HEK293 (cell line): ENCODE measurements at regions not wholly inside any gene's neighbourhood (a gene's known extent, or its start where the extent isn't known, plus 50 kb on each side); places are given as distances from the start of the nearest gene placed in this dataset.

ENCODE experiments used
- CTCF ChIA-PET: fragments of 350-600 bp; formaldehyde crosslinking; extraction: SDS; loops from one replicate; lab custom pipeline; 2021; ENCODE audit warnings: antibody characterized with exemption; lab: Yijun Ruan, JAX
- POLR2A ChIA-PET: fragments of 300-600 bp; formaldehyde crosslinking; extraction: SDS; loops from one replicate; lab custom pipeline; 2020; ENCODE audit warnings: antibody characterized with exemption, inconsistent platforms; lab: Yijun Ruan, JAX
- H3K27ac ChIP-seq: fragments of 200-500 bp; sonication (Bioruptor generic); 2 replicates; pipeline ENCODE4 v1.5.1; 2014; ENCODE audit warnings: low read depth, low read length, control low read depth, inconsistent platforms; ENCODE audit errors: extremely low read depth
- H3K36me3 ChIP-seq, 2 experiments: fragments of 200-500 bp in 1 of 2; sonication (Bioruptor generic) in 1 of 2; 1 replicate in 1 of 2; 2 replicates in 1 of 2; pipeline ENCODE4 v1.5.1; 2014 to 2017; ENCODE audit warnings: inconsistent platforms in 2 of 2, low read length in 2 of 2; ENCODE audit not compliant: control insufficient read depth in 2 of 2, insufficient read depth in 1 of 2
- H3K4me1 ChIP-seq: fragments of 200-500 bp; sonication (Bioruptor generic); 2 replicates; pipeline ENCODE4 v1.5.1; 2014; ENCODE audit warnings: mild to moderate bottlenecking, low read length, inconsistent platforms; ENCODE audit not compliant: control insufficient read depth, insufficient read depth
- H3K4me3 ChIP-seq: 2 replicates; pipeline ENCODE4 v1.5.1; 2011; ENCODE audit warnings: low read depth, mild to moderate bottlenecking, control low read depth, low read length, moderate library complexity
- H3K9me3 ChIP-seq: fragments of 200-500 bp; sonication (Bioruptor generic); 2 replicates; pipeline ENCODE4 v1.5.1; 2014; ENCODE audit warnings: low read depth, low read length, inconsistent platforms; ENCODE audit not compliant: control insufficient read depth, insufficient read depth
- GFI1B ChIP-seq: fragments of 450-650 bp; formaldehyde crosslinking; IDR thresholded peaks from 2 replicates; pipeline ENCODE4 v1.5.1; 2016; ENCODE audit warnings: missing biosample characterization, missing genetic modification characterization
- HOXA7 ChIP-seq: sonication (generic); formaldehyde crosslinking; IDR thresholded peaks from 2 replicates; pipeline ENCODE4 v1.8.1; 2022; ENCODE audit warnings: missing genetic modification reagents, borderline replicate concordance
- HOXC10 ChIP-seq: sonication (generic); formaldehyde crosslinking; IDR thresholded peaks from 2 replicates; pipeline ENCODE4 v1.8.1; 2023; ENCODE audit warnings: mild to moderate bottlenecking, missing genetic modification reagents
- KLF17 ChIP-seq: fragments of 450-650 bp; formaldehyde crosslinking; IDR thresholded peaks from 2 replicates; pipeline ENCODE4 v1.5.1; 2016; ENCODE audit warnings: missing biosample characterization, missing genetic modification characterization
- PBX3 ChIP-seq: sonication (generic); formaldehyde crosslinking; IDR thresholded peaks from 2 replicates; pipeline ENCODE4 v1.8.1; 2022; ENCODE audit warnings: mild to moderate bottlenecking, moderate library complexity, missing genetic modification reagents
- RBAK ChIP-seq: fragments of 450-650 bp; formaldehyde crosslinking; IDR thresholded peaks from 2 replicates; pipeline ENCODE4 v1.5.1; 2016; ENCODE audit warnings: missing biosample characterization, missing genetic modification characterization
- REPIN1 ChIP-seq: fragments of 450-650 bp; formaldehyde crosslinking; IDR thresholded peaks from 2 replicates; pipeline ENCODE4 v1.5.1; 2017; ENCODE audit warnings: missing biosample characterization, missing genetic modification characterization, low read depth
- SP7 ChIP-seq: fragments of 450-650 bp; formaldehyde crosslinking; IDR thresholded peaks from 2 replicates; pipeline ENCODE4 v1.5.1; 2016; ENCODE audit warnings: missing biosample characterization, missing genetic modification characterization
- ZBTB10 ChIP-seq: fragments of 450-650 bp; formaldehyde crosslinking; IDR thresholded peaks from 2 replicates; pipeline ENCODE4 v1.5.1; 2016; ENCODE audit warnings: missing biosample characterization, missing genetic modification characterization
- ZBTB21 ChIP-seq: fragments of 450-650 bp; formaldehyde crosslinking; IDR thresholded peaks from 2 replicates; pipeline ENCODE4 v1.5.1; 2017; ENCODE audit warnings: missing biosample characterization, missing genetic modification characterization
- ZFHX2 ChIP-seq: fragments of 450-650 bp; formaldehyde crosslinking; conservative IDR thresholded peaks from 2 replicates; pipeline ENCODE4 v1.5.1; 2016; ENCODE audit warnings: missing biosample characterization, missing genetic modification characterization
- ZIC2 ChIP-seq: fragments of 450-650 bp; formaldehyde crosslinking; IDR thresholded peaks from 2 replicates; pipeline ENCODE4 v1.5.1; 2016; ENCODE audit warnings: missing biosample characterization, missing genetic modification characterization
- ZNF114 ChIP-seq: fragments of 450-650 bp; formaldehyde crosslinking; IDR thresholded peaks from 2 replicates; pipeline ENCODE4 v1.5.0; 2017; ENCODE audit warnings: missing biosample characterization, missing genetic modification characterization
- ZNF169 ChIP-seq: fragments of 450-650 bp; formaldehyde crosslinking; IDR thresholded peaks from 2 replicates; pipeline ENCODE4 v1.5.1; 2016; ENCODE audit warnings: missing biosample characterization, missing genetic modification characterization
- ZNF24 ChIP-seq: fragments of 450-650 bp; formaldehyde crosslinking; IDR thresholded peaks from 2 replicates; pipeline ENCODE4 v1.5.1; 2016; ENCODE audit warnings: missing biosample characterization, missing genetic modification characterization
- ZNF341 ChIP-seq: fragments of 450-650 bp; formaldehyde crosslinking; IDR thresholded peaks from 2 replicates; pipeline ENCODE4; 2016; ENCODE audit warnings: low read depth, missing biosample characterization, missing genetic modification characterization
- ZNF561 ChIP-seq: fragments of 450-650 bp; IDR thresholded peaks from 2 replicates; pipeline ENCODE4 v1.5.1; 2018; ENCODE audit warnings: missing biosample characterization, missing genetic modification characterization, borderline replicate concordance
- ZNF623 ChIP-seq: fragments of 450-650 bp; formaldehyde crosslinking; IDR thresholded peaks from 2 replicates; pipeline ENCODE4 v1.5.1; 2016; ENCODE audit warnings: missing biosample characterization, missing genetic modification characterization
- ZNF776 ChIP-seq: fragments of 450-650 bp; formaldehyde crosslinking; IDR thresholded peaks from 2 replicates; pipeline ENCODE4 v1.5.0; 2017; ENCODE audit warnings: missing biosample characterization, missing genetic modification characterization, borderline replicate concordance
- ZNF777 ChIP-seq: fragments of 450-650 bp; formaldehyde crosslinking; IDR thresholded peaks from 2 replicates; pipeline ENCODE4 v1.5.1; 2017; ENCODE audit warnings: missing biosample characterization, missing genetic modification characterization, borderline replicate concordance
- ZNF791 ChIP-seq: fragments of 450-650 bp; formaldehyde crosslinking; IDR thresholded peaks from 2 replicates; pipeline ENCODE4 v1.5.1; 2016; ENCODE audit warnings: missing biosample characterization, missing genetic modification characterization
- ZNF792 ChIP-seq: fragments of 450-650 bp; formaldehyde crosslinking; IDR thresholded peaks from 2 replicates; pipeline ENCODE4 v1.5.1; 2016; ENCODE audit warnings: missing biosample characterization, missing genetic modification characterization
- ZNF830 ChIP-seq: fragments of 450-650 bp; IDR thresholded peaks from 2 replicates; pipeline ENCODE4 v1.5.0; 2018; ENCODE audit warnings: missing biosample characterization, missing genetic modification characterization, low read depth, mild to moderate bottlenecking, moderate library complexity

- Histone ChIP-seq H3K9me3 (no peaks in the 10 kb centered on the region), H3K4me1 (no peaks in the 10 kb centered on the region), H3K4me3 (no peak overlapping the region), H3K27ac (no peak overlapping the region), H3K36me3 (no peaks in the 10 kb centered on the region)
- POLR2A ChIA-PET: no interaction called here
- CTCF ChIA-PET: interaction anchor here (1.1 kb wide), 1 partner anchor 100 kb away, joined by 3 read pairs; no protein-coding TSS in a partner anchor
- TF ChIP-seq ZIC2 (tag by site-specific recombination) (peak; percentile 58), ZNF830 (tag by site-specific recombination) (no peak)
Measured at GRCh38 chr14:61153914-61154545, 127.1 kb downstream of the TMEM30B start.

GRCh38 chr14:61153431-61153830 lies 127.7 kb downstream of the TMEM30B start:
- H3K36me3 ChIP-seq: no peaks in the 10 kb centered on the region
- H3K27ac ChIP-seq: no peak overlapping the region
- peak; percentile 39 for TF ChIP-seq ZIC2 (tag by site-specific recombination)
- TF ChIP-seq REPIN1 (tag by site-specific recombination): no peak
- CTCF ChIA-PET: no interaction called here
- no peaks in the 10 kb centered on the region for H3K4me1 ChIP-seq
- H3K9me3 ChIP-seq: no peaks in the 10 kb centered on the region
- H3K4me3 ChIP-seq: no peak overlapping the region
- POLR2A ChIA-PET: no interaction called here

GRCh38 chr14:61152851-61153364 lies 128.2 kb downstream of the TMEM30B start:
- Histone ChIP-seq H3K36me3 (no peaks in the 10 kb centered on the region), H3K4me1 (no peaks in the 10 kb centered on the region), H3K27ac (no peak overlapping the region), H3K4me3 (no peak overlapping the region), H3K9me3 (no peaks in the 10 kb centered on the region)
- POLR2A ChIA-PET: no interaction called here
- CTCF ChIA-PET: interaction anchor here (0.7 kb wide), 1 partner anchor 160 kb away, joined by 15 read pairs; no protein-coding TSS in a partner anchor
- TF ChIP-seq ZNF792 (no peak), SP7 (tag by site-specific recombination) (peak; percentile 41), ZNF623 (tag by site-specific recombination) (no peak), ZNF341 (tag by site-specific recombination) (peak; percentile 38; the same call in 1 of the 2 replicates)

- Histone ChIP-seq H3K9me3 (no peaks in the 10 kb centered on the region), H3K27ac (no peak overlapping the region)
- CTCF ChIA-PET: no interaction called here
- TF ChIP-seq ZNF114 (tag by site-specific recombination) (no peak), ZNF341 (tag by site-specific recombination) (no peak), KLF17 (tag by site-specific recombination) (no peak), ZBTB21 (tag by site-specific recombination) (no peak), HOXA7 (CRISPR knock-in tag) (no peak), ZNF776 (tag by site-specific recombination) (no peak), ZNF561 (no peak), ZNF791 (tag by site-specific recombination) (no peak), HOXC10 (CRISPR knock-in tag) (no peak), ZNF169 (no peak), ZNF24 (no peak), RBAK (no peak), GFI1B (tag by site-specific recombination) (no peak), REPIN1 (tag by site-specific recombination) (no peak), PBX3 (CRISPR knock-in tag) (no peak), ZBTB10 (no peak), ZFHX2 (tag by site-specific recombination) (no peak), ZNF777 (tag by site-specific recombination) (no peak)
- TF ChIP-seq, all 188 proteins: peak for 0
- Histone ChIP-seq H3K4me3 (no peak overlapping the region), H3K36me3 (no peaks in the 10 kb centered on the region), H3K4me1 (no peaks in the 10 kb centered on the region)
- POLR2A ChIA-PET: no interaction called here
Measured at GRCh38 chr14:61151251-61151650, 129.9 kb downstream of the TMEM30B start.
